ENCODE measurements at regions not wholly inside any gene's neighbourhood (a gene's known extent, or its start where the extent isn't known, plus 50 kb on each side); places are given as distances from the start of the nearest gene placed in this dataset.
A peak's percentile ranks its signal among the peaks of the same experiment; 100 is the strongest.

DNA sequence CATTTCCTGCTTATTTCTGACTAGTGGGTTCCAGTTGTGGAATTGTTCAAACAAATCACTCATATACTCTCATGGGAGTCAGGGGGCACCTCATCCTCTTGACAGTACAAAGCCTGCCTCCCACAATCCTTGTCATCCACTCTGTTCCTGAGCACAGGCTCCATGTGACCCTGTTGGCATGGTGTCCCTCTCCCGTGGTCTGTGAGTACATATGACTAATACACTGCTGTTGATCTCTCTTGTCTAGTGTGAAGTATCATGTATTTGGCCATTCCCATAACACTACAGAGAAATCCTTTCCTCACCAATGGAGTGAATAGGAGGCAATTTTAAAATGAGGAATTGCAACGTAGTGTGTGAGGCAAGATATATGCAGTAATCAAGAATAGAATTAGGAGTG is 185.3 kb downstream of the OGFRL1 start:
- Mint-ChIP-seq H3K27ac (ENCODE audit: unreplicated experiment) (no peak overlapping the region), H3K4me1 (peaks cover 60% of the 10 kb centered on the region), H3K27me3 (ENCODE audit: low read depth) (no peaks in the 10 kb centered on the region), H3K36me3 (ENCODE audit: low read depth) (peaks cover 3% of the 10 kb centered on the region), H3K9me3 (peaks cover 5% of the 10 kb centered on the region), H3K4me3 (no peak overlapping the region)
- no peak for DNase-seq (ENCODE audit: low read depth, low spot score)
- TF ChIP-seq, protein P1, sequence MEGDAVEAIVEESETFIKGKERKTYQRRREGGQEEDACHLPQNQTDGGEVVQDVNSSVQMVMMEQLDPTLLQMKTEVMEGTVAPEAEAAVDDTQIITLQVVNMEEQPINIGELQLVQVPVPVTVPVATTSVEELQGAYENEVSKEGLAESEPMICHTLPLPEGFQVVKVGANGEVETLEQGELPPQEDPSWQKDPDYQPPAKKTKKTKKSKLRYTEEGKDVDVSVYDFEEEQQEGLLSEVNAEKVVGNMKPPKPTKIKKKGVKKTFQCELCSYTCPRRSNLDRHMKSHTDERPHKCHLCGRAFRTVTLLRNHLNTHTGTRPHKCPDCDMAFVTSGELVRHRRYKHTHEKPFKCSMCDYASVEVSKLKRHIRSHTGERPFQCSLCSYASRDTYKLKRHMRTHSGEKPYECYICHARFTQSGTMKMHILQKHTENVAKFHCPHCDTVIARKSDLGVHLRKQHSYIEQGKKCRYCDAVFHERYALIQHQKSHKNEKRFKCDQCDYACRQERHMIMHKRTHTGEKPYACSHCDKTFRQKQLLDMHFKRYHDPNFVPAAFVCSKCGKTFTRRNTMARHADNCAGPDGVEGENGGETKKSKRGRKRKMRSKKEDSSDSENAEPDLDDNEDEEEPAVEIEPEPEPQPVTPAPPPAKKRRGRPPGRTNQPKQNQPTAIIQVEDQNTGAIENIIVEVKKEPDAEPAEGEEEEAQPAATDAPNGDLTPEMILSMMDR (conservative IDR thresholded peaks at IDR 0.05), result no peak

DNA sequence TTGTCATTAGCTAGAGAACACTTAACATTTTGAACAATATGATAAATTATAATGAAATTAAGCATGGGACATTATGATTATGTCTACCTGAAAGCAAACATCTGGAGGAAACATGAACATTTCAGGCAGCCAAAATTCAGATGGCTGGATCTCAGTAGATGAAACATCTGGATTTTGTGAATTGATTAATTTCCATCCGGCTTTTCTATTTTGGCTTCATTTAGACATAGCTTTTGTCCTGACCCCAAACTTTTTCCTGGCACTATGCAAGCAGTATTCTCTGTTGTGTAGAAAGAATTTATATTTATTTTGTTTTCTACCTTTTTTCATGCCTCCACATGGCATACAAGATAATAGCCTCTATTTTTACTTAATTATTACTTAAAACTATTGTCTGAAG is 186.3 kb downstream of the OGFRL1 start:
- TF ChIP-seq, protein P1 (conservative IDR thresholded peaks at IDR 0.05), result no peak
- H3K4me1 Mint-ChIP-seq, result peaks cover 62% of the 10 kb centered on the region
- H3K9me3 Mint-ChIP-seq, result peaks cover 5% of the 10 kb centered on the region
- no peaks in the 10 kb centered on the region for H3K27me3 Mint-ChIP-seq (ENCODE audit: low read depth)
- no peak overlapping the region for H3K27ac Mint-ChIP-seq (ENCODE audit: unreplicated experiment)
- no peak overlapping the region for H3K4me3 Mint-ChIP-seq
- H3K36me3 Mint-ChIP-seq (ENCODE audit: low read depth), result peaks cover 1% of the 10 kb centered on the region
- no peak for DNase-seq (ENCODE audit: low read depth, low spot score)

DNA sequence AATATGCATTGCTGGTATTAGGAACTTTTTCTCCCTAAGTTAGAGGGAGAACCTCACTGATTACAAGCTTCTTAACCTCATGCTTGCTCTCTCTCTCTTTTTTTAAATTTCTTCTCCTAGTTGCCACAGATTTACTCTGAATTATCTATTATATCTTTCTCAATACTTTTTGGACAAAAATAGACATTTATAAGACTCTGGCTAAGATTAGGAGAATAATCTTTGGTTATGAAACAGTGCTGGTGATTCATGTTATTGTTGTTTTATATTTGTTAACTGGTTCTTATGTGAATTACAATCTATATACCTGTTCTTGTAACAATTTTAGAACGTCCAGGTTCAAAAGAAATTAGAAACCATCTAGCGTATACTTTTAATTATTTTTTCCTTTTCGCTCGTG is 187.8 kb downstream of the OGFRL1 start:
- no peaks in the 10 kb centered on the region for H3K36me3 Mint-ChIP-seq (ENCODE audit: low read depth)
- no peaks in the 10 kb centered on the region for H3K27me3 Mint-ChIP-seq (ENCODE audit: low read depth)
- no peak for DNase-seq (ENCODE audit: low read depth, low spot score)
- TF ChIP-seq, protein P1 (conservative IDR thresholded peaks at IDR 0.05), result no peak
- H3K9me3 Mint-ChIP-seq, result peaks cover 3% of the 10 kb centered on the region
- peaks cover 63% of the 10 kb centered on the region for H3K4me1 Mint-ChIP-seq
- no peak overlapping the region for H3K27ac Mint-ChIP-seq (ENCODE audit: unreplicated experiment)
- no peak overlapping the region for H3K4me3 Mint-ChIP-seq

DNA sequence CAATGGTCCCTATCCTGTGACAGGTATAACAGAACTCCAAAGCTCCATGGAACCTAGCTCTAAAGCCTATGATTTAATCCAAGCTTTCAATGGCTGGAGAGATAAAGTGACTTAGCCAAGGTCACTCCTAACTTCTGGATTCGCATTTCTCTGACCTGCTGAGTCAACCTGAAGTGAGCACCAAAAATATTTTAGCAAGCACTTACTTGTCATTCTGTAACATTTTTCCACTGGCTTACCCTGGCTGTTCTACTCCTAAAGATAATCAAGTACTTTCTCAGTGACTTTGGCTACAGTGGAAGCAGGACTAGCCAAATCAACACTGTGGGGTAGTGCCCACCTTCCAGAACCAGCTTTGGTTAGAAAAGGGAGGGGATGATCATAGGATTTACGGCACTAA is 188.3 kb downstream of the OGFRL1 start:
- H3K4me3 Mint-ChIP-seq, result no peak overlapping the region
- H3K36me3 Mint-ChIP-seq (ENCODE audit: low read depth), result no peaks in the 10 kb centered on the region
- peaks cover 6% of the 10 kb centered on the region for H3K9me3 Mint-ChIP-seq
- DNase-seq (ENCODE audit: low read depth, low spot score), result no peak
- H3K4me1 Mint-ChIP-seq, result peaks cover 63% of the 10 kb centered on the region
- peak overlapping the region; percentile 69 for H3K27ac Mint-ChIP-seq (ENCODE audit: unreplicated experiment)
- H3K27me3 Mint-ChIP-seq (ENCODE audit: low read depth), result no peaks in the 10 kb centered on the region
- TF ChIP-seq, protein P1 (conservative IDR thresholded peaks at IDR 0.05), result no peak

DNA sequence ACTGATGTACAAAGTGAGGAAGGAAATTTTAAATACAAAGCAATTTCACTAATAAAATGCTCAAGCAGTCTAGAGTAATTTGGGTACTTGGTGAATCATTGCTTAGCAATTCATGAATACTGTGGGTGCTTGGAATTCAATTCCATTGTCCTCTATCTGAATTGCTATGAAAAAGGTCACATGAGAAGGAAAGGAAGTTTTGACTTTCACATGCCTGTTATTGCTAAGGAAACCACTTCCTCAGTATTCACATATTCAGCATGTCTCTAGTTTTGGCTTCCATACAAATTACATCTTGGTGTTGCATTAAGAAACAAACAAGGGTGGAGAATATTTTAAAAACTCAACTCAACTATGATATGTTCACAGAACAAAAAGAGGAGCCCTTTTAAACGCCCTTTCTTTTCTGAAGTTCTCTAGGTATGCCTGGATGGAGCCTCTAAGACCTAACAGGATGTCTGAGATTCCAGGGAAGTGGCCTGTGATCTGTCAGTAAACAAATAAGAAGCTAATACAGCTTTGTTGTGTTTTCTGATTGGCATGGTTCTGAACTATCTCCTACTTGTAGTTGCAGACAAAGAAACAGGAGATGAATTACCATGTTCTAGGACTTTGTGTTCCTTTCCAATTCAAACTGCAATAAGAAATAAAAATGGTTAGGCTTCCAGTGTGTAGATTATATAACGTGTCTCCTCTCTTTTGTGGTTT is 190.4 kb downstream of the OGFRL1 start:
- H3K36me3 Mint-ChIP-seq (ENCODE audit: low read depth), result no peaks in the 10 kb centered on the region
- TF ChIP-seq, protein P1 (conservative IDR thresholded peaks at IDR 0.05), result no peak

More for the DNA sequence above, 190.4 kb downstream of the OGFRL1 start:
- Mint-ChIP-seq H3K9me3 (peaks cover 3% of the 10 kb centered on the region), H3K4me1 (peaks cover 52% of the 10 kb centered on the region), H3K4me3 (peak overlapping the region; percentile 45), H3K27ac (ENCODE audit: unreplicated experiment) (peak overlapping the region; percentile 94), H3K27me3 (ENCODE audit: low read depth) (no peaks in the 10 kb centered on the region)
- no peak for DNase-seq (ENCODE audit: low read depth, low spot score)

Measured in neural crest cell (in vitro differentiated cells).